ENCODE measurements at regions not wholly inside any gene's neighbourhood (a gene's known extent, or its start where the extent isn't known, plus 50 kb on each side); places are given as distances from the start of the nearest gene placed in this dataset.

GRCh38 chr5:35309365-35310130 is 79.3 kb upstream of the PRLR start:
- CTCF ChIA-PET: interaction anchor here (1.1 to 1.3 kb wide), 2 partner anchors 19 to 36 kb away, joined by 3 to 4 read pairs; no protein-coding TSS in a partner anchor
- no peak for DNase-seq (ENCODE audit: extremely low spot score)
- POLR2A ChIA-PET: no interaction called here
- no peak for TF ChIP-seq CTCF (IDR thresholded peaks at IDR 0.05; ENCODE audit: control extremely low read depth, extremely low read depth, low read depth, missing control alignments)

GRCh38 chr5:35308421-35308820 is 78.1 kb upstream of the PRLR start:
- no peak for DNase-seq (ENCODE audit: extremely low spot score)
- ChIA-PET POLR2A (no interaction called here), CTCF (interaction anchor here (1.3 kb wide), 1 partner anchor 34 kb away, joined by 4 read pairs; no protein-coding TSS in a partner anchor)
- no peak for TF ChIP-seq CTCF (IDR thresholded peaks at IDR 0.05; ENCODE audit: control extremely low read depth, extremely low read depth, low read depth, missing control alignments)

GRCh38 chr5:35306716-35307365 is 76.6 kb upstream of the PRLR start:
- TF ChIP-seq CTCF (IDR thresholded peaks at IDR 0.05; ENCODE audit: control extremely low read depth, extremely low read depth, low read depth, missing control alignments): no peak
- ChIA-PET CTCF (no interaction called here), POLR2A (no interaction called here)
- no peak for DNase-seq (ENCODE audit: extremely low spot score)

- ChIA-PET POLR2A (no interaction called here), CTCF (no interaction called here)
- no peak for TF ChIP-seq CTCF (IDR thresholded peaks at IDR 0.05; ENCODE audit: control extremely low read depth, extremely low read depth, low read depth, missing control alignments)
- DNase-seq (ENCODE audit: extremely low spot score): no peak
These were observed 75.2 kb upstream of the PRLR start for GRCh38 chr5:35305336-35306020.

GRCh38 chr5:35304291-35304690 is 74.0 kb upstream of the PRLR start:
- TF ChIP-seq CTCF (IDR thresholded peaks at IDR 0.05; ENCODE audit: control extremely low read depth, extremely low read depth, low read depth, missing control alignments): no peak
- DNase-seq (ENCODE audit: extremely low spot score): no peak
- CTCF ChIA-PET: no interaction called here
- POLR2A ChIA-PET: no interaction called here

GRCh38 chr5:35303152-35303551 is 72.9 kb upstream of the PRLR start:
- DNase-seq (ENCODE audit: extremely low spot score): no peak
- ChIA-PET POLR2A (no interaction called here), CTCF (no interaction called here)
- no peak for TF ChIP-seq CTCF (IDR thresholded peaks at IDR 0.05; ENCODE audit: control extremely low read depth, extremely low read depth, low read depth, missing control alignments)
